Esophagus squamous epithelium (tissue), 4 donors: ENCODE measurements at regions not wholly inside any gene's neighbourhood (a gene's known extent, or its start where the extent isn't known, plus 50 kb on each side); places are given as distances from the start of the nearest gene placed in this dataset.

ENCODE experiments used
- POLR2A ChIP-seq, 4 donors: fragments of 450-650 bp; IDR thresholded peaks; one replicate each; pipeline ENCODE4 v1.6.1; 2017; ENCODE audit warnings: antibody characterized with exemption in 4 of 4, mild to moderate bottlenecking in 4 of 4, moderate library complexity in 3 of 4
- TF ChIP-seq, protein P1 (sequence below), 6 experiments: fragments of 450-650 bp in 4 of 6; fragments of 200-600 bp in 2 of 6; sonication (generic) in 2 of 6; IDR thresholded peaks; one replicate each; pipeline ENCODE4 v1.5.1; 2016 to 2019; ENCODE audit warnings: antibody characterized with exemption in 6 of 6, mild to moderate bottlenecking in 4 of 6, moderate library complexity in 4 of 6

DNA sequence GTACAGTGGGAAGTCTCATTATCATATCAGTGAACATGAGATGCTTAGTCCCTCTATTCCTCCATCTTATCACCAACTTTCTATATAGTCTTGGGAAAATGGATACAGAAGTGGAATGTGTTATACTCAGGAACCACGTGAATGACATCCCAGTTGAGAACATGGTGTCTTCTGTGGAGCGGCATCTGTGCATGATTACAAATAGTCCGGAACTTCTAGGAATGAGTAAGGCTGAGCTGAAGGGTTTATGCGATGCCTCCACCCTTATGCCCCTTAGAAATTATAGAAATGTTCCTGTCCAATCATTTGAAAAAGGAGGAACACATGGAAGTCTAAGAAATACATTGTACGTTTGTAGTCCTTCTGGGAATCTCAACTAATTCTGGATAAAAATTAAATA is 64.8 kb upstream of the TMEM108 start:
- TF ChIP-seq, protein P1, sequence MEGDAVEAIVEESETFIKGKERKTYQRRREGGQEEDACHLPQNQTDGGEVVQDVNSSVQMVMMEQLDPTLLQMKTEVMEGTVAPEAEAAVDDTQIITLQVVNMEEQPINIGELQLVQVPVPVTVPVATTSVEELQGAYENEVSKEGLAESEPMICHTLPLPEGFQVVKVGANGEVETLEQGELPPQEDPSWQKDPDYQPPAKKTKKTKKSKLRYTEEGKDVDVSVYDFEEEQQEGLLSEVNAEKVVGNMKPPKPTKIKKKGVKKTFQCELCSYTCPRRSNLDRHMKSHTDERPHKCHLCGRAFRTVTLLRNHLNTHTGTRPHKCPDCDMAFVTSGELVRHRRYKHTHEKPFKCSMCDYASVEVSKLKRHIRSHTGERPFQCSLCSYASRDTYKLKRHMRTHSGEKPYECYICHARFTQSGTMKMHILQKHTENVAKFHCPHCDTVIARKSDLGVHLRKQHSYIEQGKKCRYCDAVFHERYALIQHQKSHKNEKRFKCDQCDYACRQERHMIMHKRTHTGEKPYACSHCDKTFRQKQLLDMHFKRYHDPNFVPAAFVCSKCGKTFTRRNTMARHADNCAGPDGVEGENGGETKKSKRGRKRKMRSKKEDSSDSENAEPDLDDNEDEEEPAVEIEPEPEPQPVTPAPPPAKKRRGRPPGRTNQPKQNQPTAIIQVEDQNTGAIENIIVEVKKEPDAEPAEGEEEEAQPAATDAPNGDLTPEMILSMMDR (IDR thresholded peaks at IDR 0.05), result no peak
- TF ChIP-seq POLR2A (IDR thresholded peaks at IDR 0.05), result no peak
